ENCODE measurements at regions not wholly inside any gene's neighbourhood (a gene's known extent, or its start where the extent isn't known, plus 50 kb on each side); places are given as distances from the start of the nearest gene placed in this dataset.

DNA sequence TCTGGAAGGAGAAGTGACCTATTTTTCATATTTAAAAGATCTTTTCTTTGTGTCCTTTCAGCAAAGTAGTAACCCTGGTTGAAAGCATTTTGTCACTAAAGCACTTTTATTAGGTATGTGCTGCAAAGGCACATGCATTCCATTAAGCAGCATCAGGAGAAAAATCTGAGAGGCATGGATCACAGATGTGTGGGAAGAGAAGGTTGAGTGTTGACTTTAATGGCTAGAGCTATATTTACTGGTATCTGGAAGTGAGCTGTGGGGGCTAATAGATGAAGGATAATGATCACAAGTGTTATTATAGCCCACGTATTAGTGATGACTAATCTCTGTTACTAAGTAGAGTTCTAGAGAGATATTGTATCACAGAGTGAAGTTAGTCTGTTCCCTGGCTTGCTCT, 1520.7 kb downstream of the ARAP2 start:
- no peak for DNase-seq

GRCh38 chr4:34724491-34724890, 1519.8 kb downstream of the ARAP2 start:
- DNase-seq: no peak

DNA sequence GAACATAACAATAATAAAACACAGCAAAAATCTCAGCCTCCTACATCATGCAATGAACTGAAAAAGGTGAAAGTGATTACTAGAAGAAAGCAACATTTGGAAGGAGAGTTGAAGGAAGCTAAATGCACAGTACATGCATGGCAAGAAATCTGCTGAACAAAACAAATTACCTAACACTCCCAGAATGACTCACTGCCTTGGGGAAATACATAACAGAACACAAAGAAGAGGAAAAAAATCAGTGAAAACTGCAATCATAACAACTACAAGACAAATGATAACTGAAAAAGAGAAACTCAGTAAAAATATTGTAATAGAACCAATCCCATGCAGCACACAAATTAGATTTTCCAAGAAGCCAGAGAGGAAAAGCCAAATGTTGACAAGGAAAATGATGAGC, 1513.2 kb downstream of the ARAP2 start:
- no peak for DNase-seq

DNA sequence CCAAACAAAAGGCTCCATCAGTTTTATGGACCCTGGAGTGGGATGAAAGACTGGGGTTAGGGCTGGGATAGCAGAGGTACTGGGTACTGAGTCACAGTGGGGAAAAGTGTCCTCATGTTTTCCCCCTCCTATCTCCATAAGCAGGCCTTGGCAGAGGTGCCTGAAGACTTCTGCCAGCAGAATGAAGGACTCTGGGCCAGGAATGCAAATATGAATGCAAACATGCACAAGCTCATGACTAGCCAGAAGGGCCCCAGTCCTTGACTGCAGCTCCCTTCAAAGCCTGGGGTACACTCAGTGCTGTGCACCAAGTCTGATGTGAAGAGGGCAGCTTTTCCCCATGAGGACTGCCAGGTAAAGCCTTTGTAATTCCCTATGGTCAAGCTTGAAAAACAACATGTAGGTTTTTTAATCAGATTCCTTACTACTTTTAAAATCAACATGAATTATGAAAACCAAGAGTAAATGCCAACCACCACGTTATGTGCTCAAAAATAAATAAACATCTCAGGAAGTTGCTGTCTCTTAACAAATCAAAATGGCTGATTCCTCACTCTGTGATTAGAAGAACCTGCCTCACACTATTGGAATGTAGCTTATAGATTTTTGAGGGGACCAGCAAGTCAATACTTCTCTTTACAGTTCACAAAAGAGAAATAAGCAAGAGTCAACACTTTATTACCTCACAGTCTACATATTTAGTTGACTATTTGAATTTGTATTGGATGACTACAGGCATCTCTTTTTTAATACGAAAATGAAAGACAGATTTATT, 1512.0 kb downstream of the ARAP2 start:
- no peak for DNase-seq

- no peak for DNase-seq
These were observed 1511.0 kb downstream of the ARAP2 start for GRCh38 chr4:34733185-34733941.

DNA sequence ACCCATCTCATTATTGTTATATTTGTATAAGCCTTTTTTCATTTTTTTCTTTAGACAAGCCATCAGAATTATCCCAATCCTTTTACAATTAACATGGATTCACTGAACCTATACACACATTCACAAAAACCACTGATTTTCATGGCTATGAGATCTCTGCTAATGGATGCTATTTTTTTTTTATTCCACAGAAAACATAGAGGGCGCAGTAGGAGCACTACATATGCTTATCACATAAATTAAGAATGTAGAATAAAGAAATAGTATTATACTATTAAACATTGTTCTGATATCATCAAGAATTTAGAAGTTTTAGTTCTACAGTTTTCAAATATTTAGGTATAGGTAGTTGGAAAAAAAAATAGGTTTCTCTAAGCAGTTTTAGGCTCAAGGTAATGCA, 1477.4 kb downstream of the ARAP2 start:
- DNase-seq: peak; percentile 26

- peak; percentile 9 for DNase-seq
These were observed 1476.9 kb downstream of the ARAP2 start for GRCh38 chr4:34767407-34767806.

GRCh38 chr4:34771632-34772031, 1472.7 kb downstream of the ARAP2 start:
- DNase-seq: no peak

DNA sequence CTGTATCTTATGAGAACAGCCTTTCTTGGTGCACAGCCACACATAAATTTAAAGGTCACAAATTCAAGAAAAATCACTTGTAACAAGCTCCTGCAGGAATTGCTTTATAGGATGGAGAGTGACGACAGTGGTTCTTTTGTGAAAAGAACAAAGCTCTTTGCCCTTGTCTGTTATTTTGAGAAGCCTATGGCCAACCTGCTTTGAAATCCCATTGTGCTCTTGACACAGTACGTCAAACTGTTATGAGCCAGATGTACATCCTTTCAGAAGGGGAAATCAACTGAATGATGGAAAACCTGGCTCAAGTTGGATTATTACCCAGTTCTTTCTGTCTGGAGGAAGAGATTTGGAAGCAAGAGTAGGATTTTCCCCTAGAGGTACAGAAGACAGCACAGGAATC, 1454.2 kb downstream of the ARAP2 start:
- no peak for DNase-seq

DNA sequence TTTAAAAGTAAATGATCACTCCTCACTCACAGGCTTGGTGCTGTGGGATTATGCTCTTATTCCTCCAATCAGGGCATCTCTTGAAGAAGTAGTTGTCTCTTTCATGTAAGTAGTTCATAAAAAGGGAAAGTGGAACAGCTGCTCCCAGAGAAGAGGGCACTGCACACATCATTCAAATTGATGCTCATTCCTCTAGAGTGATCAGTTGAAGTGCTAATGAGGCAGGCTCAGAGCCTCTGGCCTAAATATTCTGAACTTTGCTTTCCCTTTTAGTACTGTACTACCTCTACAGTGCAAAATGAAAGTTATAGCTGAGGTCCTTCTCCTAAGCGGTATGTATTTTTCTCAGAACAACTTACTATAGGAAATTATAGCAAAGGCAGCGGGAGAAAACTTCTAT, 1453.1 kb downstream of the ARAP2 start:
- no peak for DNase-seq

DNA sequence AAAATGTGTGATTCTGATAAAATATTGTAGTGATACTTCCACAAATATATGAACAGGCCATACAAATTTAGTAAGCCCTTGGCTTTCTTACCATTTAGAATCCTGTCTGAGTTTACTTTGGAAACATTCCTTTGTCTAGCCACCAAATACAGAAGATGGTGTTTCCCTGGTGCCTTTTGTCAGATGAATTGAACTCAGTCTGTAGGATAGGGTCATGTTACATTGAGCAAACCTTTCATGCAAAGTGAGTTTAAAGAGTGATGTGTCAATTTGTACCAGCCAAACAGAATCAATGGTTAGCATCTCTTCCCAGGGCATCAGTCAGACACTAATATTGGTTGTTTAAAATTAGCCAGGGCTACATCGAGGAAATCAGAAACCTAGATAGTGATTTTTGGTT, 1443.4 kb downstream of the ARAP2 start:
- DNase-seq: no peak

DNA sequence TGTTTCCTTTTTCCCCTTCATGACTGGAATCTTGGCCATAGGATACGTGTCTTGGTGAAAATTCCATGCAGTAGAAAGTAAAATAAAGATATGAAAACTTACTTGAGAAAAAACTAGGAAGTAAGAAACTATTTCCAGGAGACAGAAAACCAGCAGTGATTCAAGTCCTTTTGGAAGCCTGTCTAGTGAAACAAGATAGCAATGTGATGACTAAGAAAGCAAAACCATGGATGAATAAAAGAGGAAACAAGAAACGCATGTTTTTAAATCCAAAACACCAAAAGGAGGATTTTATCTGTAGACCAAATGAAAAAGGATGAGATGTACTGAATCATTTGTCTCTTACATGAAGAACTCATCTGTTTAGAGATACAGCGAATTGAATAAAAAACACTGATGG, 1430.0 kb downstream of the ARAP2 start:
- DNase-seq: no peak

DNA sequence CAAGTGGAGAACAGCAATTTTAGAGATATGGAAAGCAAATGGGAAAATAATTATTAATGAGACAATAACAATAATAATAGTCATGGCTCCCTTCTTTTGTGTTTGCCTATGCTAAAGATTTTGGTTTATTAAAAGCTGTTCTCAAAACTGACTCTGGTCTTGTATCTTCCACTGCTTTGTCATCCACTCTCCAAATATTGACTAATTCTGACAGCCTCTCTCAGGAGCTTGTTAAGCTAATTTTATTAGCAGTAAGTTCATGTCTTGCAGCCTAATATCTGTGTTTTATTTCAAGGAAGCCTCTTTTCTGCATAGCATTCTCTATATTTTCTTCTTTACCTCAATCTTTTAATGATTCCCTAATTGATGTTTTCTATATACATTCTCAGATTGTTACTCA, 1419.8 kb downstream of the ARAP2 start:
- no peak for DNase-seq

DNA sequence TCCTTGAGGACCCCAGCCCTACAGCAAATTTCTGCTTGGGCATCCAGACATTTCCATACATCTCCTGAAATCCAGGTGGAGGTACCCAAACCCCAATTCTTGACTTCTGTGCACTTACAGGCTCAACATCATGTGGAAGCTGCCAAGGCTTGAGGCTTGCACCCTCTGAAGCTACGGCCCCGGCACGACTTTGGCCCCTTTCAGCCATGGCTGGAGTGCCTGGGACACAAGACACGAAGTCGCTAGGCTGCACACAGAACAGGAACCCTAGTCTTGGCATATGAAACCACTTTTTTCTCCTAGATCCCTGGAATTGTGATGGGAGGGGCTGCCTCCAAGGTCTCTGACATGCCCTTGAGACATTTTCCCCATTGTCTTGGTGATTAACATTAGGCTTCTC, 1417.7 kb downstream of the ARAP2 start:
- no peak for DNase-seq

- DNase-seq: no peak
These were observed 1398.4 kb downstream of the ARAP2 start for GRCh38 chr4:34845926-34846325.

DNA sequence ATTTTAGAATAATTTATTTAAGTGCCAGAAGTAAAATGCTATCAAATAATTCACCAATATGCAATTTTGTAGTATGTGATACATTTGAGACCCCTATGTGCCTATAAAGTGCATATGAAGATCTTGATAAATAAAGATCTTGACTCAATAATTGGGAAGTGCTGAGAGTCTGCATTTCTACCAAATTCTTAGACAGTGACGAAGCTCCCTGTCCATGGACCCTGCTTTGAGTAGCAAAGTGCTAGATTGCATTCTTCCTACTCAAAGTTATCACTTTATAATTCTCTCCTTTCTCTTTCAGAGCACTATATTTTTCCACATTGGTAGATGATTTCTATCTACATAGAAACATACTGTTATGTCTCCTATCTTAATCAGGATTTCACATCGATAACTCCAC, 1393.9 kb downstream of the ARAP2 start:
- no peak for DNase-seq

GRCh38 chr4:34850968-34851367, 1393.3 kb downstream of the ARAP2 start:
- DNase-seq: no peak

DNA sequence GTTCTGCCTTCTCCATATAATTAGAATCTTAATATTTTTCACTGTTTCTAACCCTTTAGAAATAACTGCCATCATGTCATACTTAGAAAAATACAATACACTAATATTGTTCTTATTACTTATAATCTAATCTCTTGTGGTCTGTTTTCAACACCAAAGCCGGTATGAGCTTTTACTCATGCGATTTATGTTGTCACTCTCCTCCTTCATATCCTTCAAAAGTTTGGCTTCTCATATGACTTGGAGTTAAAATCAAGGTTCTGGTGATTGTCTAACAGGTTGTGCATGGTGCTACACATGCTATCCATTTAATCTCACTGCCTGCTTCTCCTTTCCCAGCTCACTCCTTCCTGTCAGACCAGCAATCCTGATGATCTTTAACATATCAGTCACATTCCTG, 1392.9 kb downstream of the ARAP2 start:
- no peak for DNase-seq

- DNase-seq: no peak
These were observed 1389.9 kb downstream of the ARAP2 start for GRCh38 chr4:34854451-34854850.

- peak; percentile 8 for DNase-seq
These were observed 1382.6 kb downstream of the ARAP2 start for GRCh38 chr4:34861666-34862065.

- DNase-seq: no peak
These were observed 1365.4 kb downstream of the ARAP2 start for GRCh38 chr4:34878961-34879360.

DNA sequence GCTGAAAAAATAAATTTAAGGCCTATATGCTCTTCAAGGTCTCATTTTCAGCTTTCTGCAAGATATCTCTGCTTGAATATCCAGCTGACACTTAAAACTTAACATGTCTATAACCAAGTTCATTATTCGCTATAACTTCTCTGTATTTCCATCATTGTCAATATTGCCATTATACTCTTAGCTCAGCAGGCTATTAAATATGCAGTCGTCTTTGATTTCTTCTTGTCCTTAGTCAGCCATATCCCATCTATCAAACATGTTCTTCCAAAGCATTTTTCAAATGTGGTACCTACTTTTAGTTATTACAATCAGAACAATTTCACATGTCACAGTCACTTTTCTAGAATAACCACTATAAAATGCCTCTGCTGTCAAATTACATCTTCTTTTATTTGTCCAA, 1364.1 kb downstream of the ARAP2 start:
- DNase-seq: no peak

DNA sequence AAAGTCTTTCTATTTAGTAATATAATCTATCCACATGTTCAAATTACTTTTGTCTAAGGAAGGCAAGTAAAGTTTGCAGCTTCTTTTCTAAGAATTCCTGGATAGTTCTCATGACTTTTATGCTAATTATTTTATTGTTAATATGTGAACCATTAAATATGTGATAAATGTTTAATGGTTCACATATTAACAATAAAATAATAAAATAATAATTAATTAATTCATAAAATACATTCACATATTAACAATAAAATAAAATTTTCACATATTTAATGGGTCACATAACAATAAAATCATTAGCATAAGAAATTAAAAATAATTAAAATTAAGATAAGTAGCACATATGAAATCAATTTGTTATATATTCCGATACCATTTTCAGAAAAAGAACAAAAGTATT, 1352.4 kb downstream of the ARAP2 start:
- no peak for DNase-seq

DNA sequence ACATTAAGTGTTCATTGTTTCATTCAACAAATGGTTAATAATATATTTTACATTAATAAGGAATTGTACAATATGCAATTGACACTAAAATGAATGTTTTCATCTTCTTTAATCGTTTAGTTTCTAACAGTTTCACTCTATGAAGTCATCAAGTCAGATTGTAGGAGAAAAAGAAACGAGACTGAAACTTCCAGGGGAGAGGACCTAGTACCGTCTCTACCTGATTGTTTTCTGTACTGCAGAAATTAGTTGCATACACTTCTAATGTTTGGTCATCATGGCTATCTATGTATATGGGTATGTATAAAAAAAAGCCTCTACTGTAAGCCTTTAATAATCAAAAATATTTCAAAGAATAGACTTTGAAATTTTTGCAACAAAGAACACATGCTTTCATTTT, 1350.9 kb downstream of the ARAP2 start:
- DNase-seq: no peak

GRCh38 chr4:34920032-34920431, 1324.3 kb downstream of the ARAP2 start:
- no peak for DNase-seq

Measured in OCI-M1 (cell line).